HG02759 (cell line): ENCODE measurements at regions not wholly inside any gene's neighbourhood (a gene's known extent, or its start where the extent isn't known, plus 50 kb on each side); places are given as distances from the start of the nearest gene placed in this dataset.
"Not testable (repeated sequence)": the region's sequence is repeated elsewhere in the genome, so short reads cannot be mapped to it uniquely, and the experiment has no call there.

Source experiments
- ATAC-seq: cut with Tn5 transposase; IDR thresholded peaks from one replicate; pipeline ENCODE4 v1.9.1; 2021; ENCODE audit warnings: mild to moderate bottlenecking, moderate library complexity; ENCODE audit not compliant: unreplicated experiment

GRCh38 chr7:130943336-130943901, 209.4 kb upstream of the KLF14 start:
- ATAC-seq: no peak

DNA sequence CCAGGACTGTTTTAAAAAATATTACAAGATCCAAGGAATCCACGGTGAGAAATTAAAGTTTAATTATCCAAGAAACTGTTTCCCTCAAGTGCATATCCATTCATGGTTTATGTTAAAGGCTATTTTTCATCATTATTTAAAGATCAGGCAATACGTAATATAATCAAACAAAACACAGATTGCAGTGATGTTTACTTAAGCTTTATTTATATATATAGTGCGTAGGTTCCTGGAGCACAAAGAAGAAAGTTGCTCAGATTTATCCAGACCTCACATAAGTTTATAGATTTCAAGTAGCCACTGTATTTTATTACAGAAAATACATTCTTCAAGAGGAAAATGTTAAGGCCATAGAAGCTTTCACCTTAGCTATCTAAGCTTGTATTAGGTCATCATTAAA, 210.0 kb upstream of the KLF14 start:
- no peak for ATAC-seq

GRCh38 chr7:130944997-130945396, 211.0 kb upstream of the KLF14 start:
- peak; percentile 9 for ATAC-seq

- ATAC-seq: peak; percentile 58
Observed at GRCh38 chr7:130945411-130945811, 211.4 kb upstream of the KLF14 start.

- ATAC-seq: no peak
Observed at GRCh38 chr7:130946114-130946513, 212.1 kb upstream of the KLF14 start.

- no peak for ATAC-seq
Observed at GRCh38 chr7:130947792-130948580, 214.0 kb upstream of the KLF14 start.

DNA sequence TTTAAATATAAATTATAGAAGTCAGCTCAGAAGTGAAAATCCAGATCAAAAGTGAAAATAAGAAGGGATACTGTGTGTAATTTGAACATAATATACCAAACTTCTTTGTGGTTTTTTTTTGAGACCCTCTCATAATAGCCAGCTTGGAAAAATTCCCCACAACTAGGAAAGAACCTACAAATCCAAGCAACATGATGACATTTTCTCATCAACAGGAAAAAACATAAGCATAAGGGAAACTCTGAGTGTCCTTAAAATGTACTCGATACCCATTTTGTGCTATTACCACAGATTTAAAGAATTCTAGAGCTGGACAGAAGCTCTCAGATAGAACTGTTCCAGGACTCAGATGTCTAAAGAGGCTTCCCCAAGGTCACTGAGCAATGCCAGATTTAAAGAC, 214.8 kb upstream of the KLF14 start:
- ATAC-seq: no peak

DNA sequence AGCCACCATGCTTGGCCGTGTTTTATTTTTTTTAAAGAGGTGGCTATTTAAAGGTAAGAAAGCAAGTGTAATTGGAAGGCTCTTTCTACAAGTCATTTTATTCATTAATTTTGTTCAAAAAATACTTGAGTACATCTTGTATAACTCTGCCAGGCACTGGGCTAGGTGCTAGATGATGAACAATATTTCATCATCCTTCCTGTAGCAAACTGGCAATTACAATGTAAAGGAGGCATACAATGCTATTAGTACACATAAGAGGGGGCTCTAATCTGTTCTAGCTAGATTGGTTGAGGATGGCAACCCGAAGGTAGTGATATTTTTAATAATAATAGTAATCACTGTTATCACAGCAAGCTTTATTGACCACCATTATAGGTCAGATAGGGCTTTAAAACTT, 215.5 kb upstream of the KLF14 start:
- ATAC-seq: no peak

GRCh38 chr7:130950054-130950453, 216.0 kb upstream of the KLF14 start:
- ATAC-seq: no peak

DNA sequence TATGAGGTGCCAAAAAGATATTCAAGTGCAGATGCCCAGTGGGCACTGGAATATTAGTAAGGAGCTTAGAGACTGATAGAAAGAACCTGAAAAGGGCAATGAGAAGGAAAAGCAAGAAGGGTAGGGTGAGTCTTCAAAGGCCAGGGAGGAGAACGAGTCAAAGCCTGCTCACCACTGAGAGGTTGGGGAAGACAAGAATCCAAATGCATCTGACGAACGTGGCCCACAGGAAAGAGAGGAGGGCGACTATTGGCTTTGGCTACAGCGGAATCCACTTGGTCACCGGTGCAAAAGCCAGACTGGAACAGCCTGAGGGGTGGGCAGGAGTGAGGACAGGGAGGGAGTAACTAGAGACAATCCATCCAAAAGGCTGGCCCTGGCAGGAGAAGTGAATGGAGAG, 216.7 kb upstream of the KLF14 start:
- no peak for ATAC-seq

DNA sequence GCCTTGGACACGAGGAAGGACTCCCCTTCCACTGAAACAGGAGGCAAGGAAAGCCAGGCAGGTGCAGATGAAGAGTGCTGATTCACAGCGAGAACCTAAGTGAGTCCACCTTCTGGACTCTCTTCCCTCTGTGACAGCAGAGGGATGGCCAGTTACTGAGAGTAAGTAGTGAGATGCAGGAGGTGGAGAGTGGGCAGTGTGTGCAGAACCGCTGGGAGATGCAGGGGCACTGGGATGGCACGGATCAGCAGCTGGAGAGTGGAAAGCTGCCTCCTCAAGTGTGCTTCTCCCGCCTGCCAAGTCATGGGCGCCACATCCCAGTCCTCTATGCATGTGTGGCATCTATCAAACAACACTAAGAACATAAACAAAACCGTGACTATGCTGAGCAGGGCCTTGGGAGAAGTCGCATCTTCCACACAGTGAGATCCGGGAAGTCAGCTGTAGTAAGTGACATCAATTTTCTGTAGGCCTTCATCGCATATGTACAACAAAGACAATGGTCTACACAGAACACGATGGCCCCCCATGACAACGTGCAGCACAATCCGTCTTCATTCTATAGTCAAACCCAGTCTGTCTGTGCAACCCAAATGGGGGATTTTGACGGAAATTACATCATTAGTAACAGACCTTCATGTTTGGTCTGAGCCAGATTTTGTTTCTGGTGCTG, 217.4 kb upstream of the KLF14 start:
- ATAC-seq: no peak

DNA sequence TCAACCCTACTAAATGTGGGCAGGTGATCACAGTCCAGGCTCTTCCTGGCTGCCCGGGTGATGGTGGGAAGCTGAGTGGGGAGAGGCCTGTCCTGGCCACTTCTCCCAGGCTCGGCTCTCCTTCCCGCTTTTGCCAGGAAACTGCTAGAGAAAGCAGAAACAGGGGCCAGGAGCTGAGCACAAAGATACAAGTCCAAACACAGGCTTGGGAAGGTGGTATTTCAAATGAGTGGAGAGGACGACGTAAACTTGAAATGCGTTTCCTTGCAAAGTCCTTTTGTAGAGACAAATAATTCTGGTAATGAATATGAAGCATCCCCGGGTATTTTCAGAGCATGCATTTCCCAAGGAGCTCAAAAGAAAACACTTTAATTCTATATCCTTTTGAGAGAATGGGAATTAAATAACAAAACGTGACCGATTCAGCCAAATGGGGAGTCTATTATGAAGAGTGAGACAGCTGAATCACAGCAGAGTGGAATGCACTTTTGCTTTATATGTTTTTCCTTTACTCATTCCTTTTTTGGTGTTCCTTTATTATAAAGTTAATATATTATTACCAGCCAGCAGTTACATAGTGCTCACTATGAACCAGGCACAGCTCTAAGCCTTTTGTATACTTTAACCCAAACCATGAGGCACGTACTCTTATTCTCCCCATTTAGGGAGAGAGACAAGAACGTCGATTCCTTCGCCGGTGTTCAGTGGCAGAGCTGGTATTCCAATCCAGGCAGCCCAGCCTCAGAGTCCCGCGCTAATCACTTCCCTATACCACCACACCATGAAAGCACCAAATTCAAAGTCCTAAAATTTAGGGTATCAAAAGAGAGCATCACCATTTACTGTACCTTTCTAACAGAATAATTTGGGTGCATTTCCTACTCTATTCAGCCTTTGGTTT, 218.2 kb upstream of the KLF14 start:
- no peak for ATAC-seq

GRCh38 chr7:130953196-130953595, 219.2 kb upstream of the KLF14 start:
- ATAC-seq: no peak

DNA sequence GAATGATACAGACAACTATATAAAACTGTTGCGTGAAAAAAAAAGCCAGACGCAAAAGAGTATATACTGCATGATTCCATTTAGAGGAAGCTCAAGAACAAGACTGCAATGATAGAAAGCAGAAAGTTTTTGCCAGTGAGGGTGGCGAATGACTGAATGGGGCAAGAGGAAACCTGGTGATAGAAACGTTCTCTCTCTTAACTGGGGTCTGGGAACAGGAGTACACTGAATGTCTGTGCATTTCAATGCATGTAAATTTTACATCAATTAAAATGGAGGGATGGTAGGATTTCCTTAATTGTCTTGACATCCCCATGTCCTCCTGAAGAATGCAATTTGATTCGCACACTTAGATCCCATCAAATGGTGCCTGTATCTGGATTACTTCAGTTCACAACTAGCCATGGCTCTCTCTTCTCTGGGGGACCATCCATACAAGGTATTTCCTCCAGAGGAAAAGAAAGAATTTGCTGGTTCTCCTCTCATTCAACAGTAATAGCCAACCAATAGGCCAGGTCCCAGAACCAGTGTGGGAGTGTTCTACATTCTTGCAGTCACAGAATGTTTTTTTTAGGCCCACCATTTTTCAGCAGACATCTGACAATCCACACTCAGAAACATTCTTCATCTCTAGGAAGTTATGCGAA, 221.0 kb upstream of the KLF14 start:
- ATAC-seq: no peak

DNA sequence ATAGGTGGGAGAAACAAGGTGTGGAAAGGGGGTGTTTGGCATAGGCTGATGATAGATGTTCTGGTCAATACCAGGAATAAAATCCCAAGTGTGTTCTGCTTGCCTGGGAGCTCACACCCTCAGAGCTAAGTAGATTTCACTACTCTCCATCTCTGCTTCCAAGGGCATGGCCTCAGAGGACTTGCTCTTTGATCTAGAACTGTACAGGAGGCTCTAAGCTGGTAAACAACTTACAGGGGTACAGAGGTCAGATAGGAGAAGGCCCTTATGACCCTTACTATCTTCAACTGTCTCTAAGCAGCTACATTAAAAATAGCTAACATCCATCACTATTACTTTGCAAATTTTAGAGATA, 221.5 kb upstream of the KLF14 start:
- no peak for ATAC-seq

GRCh38 chr7:130956417-130957136, 222.6 kb upstream of the KLF14 start:
- ATAC-seq: no peak

DNA sequence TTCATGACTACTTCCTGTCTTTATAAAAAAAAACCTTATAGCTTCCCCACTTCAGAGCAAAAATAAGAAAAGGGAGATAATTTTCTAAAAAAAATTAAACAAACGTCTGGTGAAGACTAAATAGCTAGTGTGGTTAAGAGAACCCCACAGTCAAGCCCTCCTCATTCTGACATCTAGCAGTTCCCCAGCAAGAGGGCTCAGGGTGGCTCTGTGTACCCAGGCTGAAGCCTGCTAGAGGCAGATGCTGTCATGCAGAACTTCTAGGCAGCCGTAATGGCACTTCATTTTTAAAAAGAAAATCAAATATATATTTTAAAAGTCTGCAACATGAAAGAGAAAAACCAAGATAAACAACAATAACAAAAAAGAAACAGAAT, 223.1 kb upstream of the KLF14 start:
- no peak for ATAC-seq

DNA sequence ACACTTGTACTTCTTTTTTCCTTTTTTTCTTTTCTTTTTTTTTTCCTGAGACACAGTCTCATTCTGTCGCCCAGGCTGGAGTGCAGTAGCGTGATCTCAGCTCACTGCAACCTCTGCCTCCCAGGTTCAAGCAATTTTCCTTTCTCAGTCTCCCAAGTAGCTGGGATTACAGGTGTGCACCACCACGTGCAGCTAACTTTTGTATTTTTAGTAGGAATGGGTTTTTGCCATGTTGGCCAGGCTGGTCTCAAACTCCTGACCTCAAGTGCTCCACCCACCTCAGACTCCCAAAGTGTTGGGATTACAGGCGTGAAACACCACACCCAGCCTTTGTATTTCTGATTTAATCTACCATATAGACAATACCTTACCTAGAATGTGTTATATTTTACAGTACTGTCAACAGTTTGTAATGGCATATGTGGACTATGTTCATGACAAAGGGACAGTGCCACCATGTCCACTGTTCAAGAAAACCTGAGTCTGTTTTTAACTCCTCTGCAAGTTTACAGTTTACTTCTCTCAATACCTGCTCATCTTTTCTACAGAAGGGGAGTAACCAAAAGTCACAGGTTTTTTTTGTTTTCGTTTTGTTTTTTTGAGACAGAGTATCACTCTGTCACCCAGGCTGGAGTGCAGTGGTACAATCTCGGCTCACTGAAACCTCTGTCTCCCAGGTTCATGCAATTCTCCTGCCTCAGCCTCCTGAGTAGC, 223.9 kb upstream of the KLF14 start:
- not testable (repeated sequence) for ATAC-seq

- no peak for ATAC-seq
Observed at GRCh38 chr7:130958846-130959245, 224.8 kb upstream of the KLF14 start.
